Large intestine (tissue), 3 donors: ENCODE measurements at regions not wholly inside any gene's neighbourhood (a gene's known extent, or its start where the extent isn't known, plus 50 kb on each side); places are given as distances from the start of the nearest gene placed in this dataset.

Source experiments
- DNase-seq, 2 donors: peaks; one replicate each; pipeline versions ENCODE4 v3.0.0 to v3.0.0-alpha.2; 2013
- H3K27ac ChIP-seq: one replicate; pipeline ENCODE4 v1.5.1; 2013; ENCODE audit warnings: low read length
- H3K27me3 ChIP-seq: 2 replicates; pipeline ENCODE4 v1.6.1; 2013; ENCODE audit warnings: low read length; ENCODE audit not compliant: control insufficient read depth, insufficient read depth
- H3K36me3 ChIP-seq: 2 replicates; pipeline ENCODE4 v1.6.1; 2013; ENCODE audit warnings: low read length; ENCODE audit not compliant: control insufficient read depth, insufficient read depth
- H3K4me1 ChIP-seq: one replicate; pipeline ENCODE4 v1.6.1; 2013; ENCODE audit warnings: low read length; ENCODE audit not compliant: control insufficient read depth, insufficient read depth
- H3K4me3 ChIP-seq: one replicate; pipeline ENCODE4 v1.5.1; 2013; ENCODE audit warnings: low read length
- H3K9me3 ChIP-seq: one replicate; pipeline ENCODE4 v1.6.1; 2013; ENCODE audit warnings: mild to moderate bottlenecking, low read depth, low read length, moderate library complexity; ENCODE audit not compliant: control insufficient read depth
- WGBS: methylation state at CpG from one replicate; pipeline ENCODE4 v1.1.5; 2013; ENCODE audit warnings: low lambda C conversion rate; ENCODE audit not compliant: insufficient coverage; 5-methylcytosine and 5-hydroxymethylcytosine counted together

GRCh38 chr21:27761623-27762022 is 794.7 kb upstream of the ADAMTS5 start:
- Histone ChIP-seq H3K27me3 (no peaks in the 10 kb centered on the region), H3K27ac (no peak overlapping the region), H3K9me3 (no peaks in the 10 kb centered on the region), H3K4me3 (no peak overlapping the region), H3K4me1 (no peaks in the 10 kb centered on the region), H3K36me3 (no peaks in the 10 kb centered on the region)
- WGBS: no CpG with 5 or more reads among the region's 1 CpG
- DNase-seq: peak in 1 of 2 donors; percentile 9

- no peaks in the 10 kb centered on the region for H3K36me3 ChIP-seq
- DNase-seq: no peak
- H3K27me3 ChIP-seq: no peaks in the 10 kb centered on the region
- no peak overlapping the region for H3K27ac ChIP-seq
- no peak overlapping the region for H3K4me3 ChIP-seq
- H3K9me3 ChIP-seq: no peaks in the 10 kb centered on the region
- no peaks in the 10 kb centered on the region for H3K4me1 ChIP-seq
Observed at GRCh38 chr21:27759820-27760219, 792.9 kb upstream of the ADAMTS5 start.

GRCh38 chr21:27759091-27759659 is 792.3 kb upstream of the ADAMTS5 start:
- WGBS: 100% methylated on average over 3 of the region's 11 CpGs
- no peaks in the 10 kb centered on the region for H3K9me3 ChIP-seq
- no peak overlapping the region for H3K4me3 ChIP-seq
- no peaks in the 10 kb centered on the region for H3K27me3 ChIP-seq
- no peak overlapping the region for H3K27ac ChIP-seq
- peak in 1 of 2 donors; percentile 4 for DNase-seq
- H3K4me1 ChIP-seq: no peaks in the 10 kb centered on the region
- H3K36me3 ChIP-seq: no peaks in the 10 kb centered on the region

- no peak for DNase-seq
- H3K36me3 ChIP-seq: no peaks in the 10 kb centered on the region
- H3K27me3 ChIP-seq: no peaks in the 10 kb centered on the region
- no CpG with 5 or more reads among the region's 2 CpGs for WGBS
- no peak overlapping the region for H3K27ac ChIP-seq
- H3K4me1 ChIP-seq: no peaks in the 10 kb centered on the region
- H3K9me3 ChIP-seq: no peaks in the 10 kb centered on the region
- H3K4me3 ChIP-seq: no peak overlapping the region
Observed at GRCh38 chr21:27756191-27756590, 789.3 kb upstream of the ADAMTS5 start.

GRCh38 chr21:27743971-27744564 is 777.2 kb upstream of the ADAMTS5 start:
- Histone ChIP-seq H3K4me3 (no peak overlapping the region), H3K27ac (no peak overlapping the region), H3K9me3 (no peaks in the 10 kb centered on the region), H3K4me1 (no peaks in the 10 kb centered on the region), H3K36me3 (no peaks in the 10 kb centered on the region), H3K27me3 (no peaks in the 10 kb centered on the region)
- WGBS: 100% methylated on average over 1 of the region's 7 CpGs
- no peak for DNase-seq

GRCh38 chr21:27741736-27742135 is 774.8 kb upstream of the ADAMTS5 start:
- Histone ChIP-seq H3K4me3 (no peak overlapping the region), H3K27ac (no peak overlapping the region), H3K27me3 (no peaks in the 10 kb centered on the region), H3K4me1 (no peaks in the 10 kb centered on the region), H3K36me3 (no peaks in the 10 kb centered on the region), H3K9me3 (no peaks in the 10 kb centered on the region)
- DNase-seq: no peak
- WGBS: 93% methylated on average over 2 of the region's 2 CpGs

- 100% methylated on average over 1 of the region's 5 CpGs for WGBS
- H3K27me3 ChIP-seq: no peaks in the 10 kb centered on the region
- H3K4me1 ChIP-seq: no peaks in the 10 kb centered on the region
Observed at GRCh38 chr21:27740084-27740483, 773.2 kb upstream of the ADAMTS5 start.

GRCh38 chr21:27739187-27739586 is 772.3 kb upstream of the ADAMTS5 start:
- Histone ChIP-seq H3K27ac (no peak overlapping the region), H3K9me3 (no peaks in the 10 kb centered on the region), H3K36me3 (no peaks in the 10 kb centered on the region), H3K4me1 (no peaks in the 10 kb centered on the region), H3K27me3 (no peaks in the 10 kb centered on the region), H3K4me3 (no peak overlapping the region)
- WGBS: no CpG with 5 or more reads among the region's 1 CpG
- DNase-seq: no peak

More at GRCh38 chr21:27740084-27740483, 773.2 kb upstream of the ADAMTS5 start:
- H3K4me3 ChIP-seq: no peak overlapping the region
- no peak overlapping the region for H3K27ac ChIP-seq
- no peaks in the 10 kb centered on the region for H3K9me3 ChIP-seq
- H3K36me3 ChIP-seq: no peaks in the 10 kb centered on the region
- DNase-seq: no peak

GRCh38 chr21:27735699-27736098 is 768.8 kb upstream of the ADAMTS5 start:
- WGBS: no CpG with 5 or more reads among the region's 3 CpGs
- H3K27ac ChIP-seq: no peak overlapping the region

GRCh38 chr21:27734146-27734545 is 767.3 kb upstream of the ADAMTS5 start:
- Histone ChIP-seq H3K27ac (no peak overlapping the region), H3K9me3 (no peaks in the 10 kb centered on the region), H3K4me3 (no peak overlapping the region), H3K4me1 (no peaks in the 10 kb centered on the region), H3K27me3 (no peaks in the 10 kb centered on the region), H3K36me3 (no peaks in the 10 kb centered on the region)
- no peak for DNase-seq

More at GRCh38 chr21:27735699-27736098, 768.8 kb upstream of the ADAMTS5 start:
- Histone ChIP-seq H3K4me3 (no peak overlapping the region), H3K27me3 (no peaks in the 10 kb centered on the region), H3K4me1 (no peaks in the 10 kb centered on the region), H3K36me3 (no peaks in the 10 kb centered on the region), H3K9me3 (no peaks in the 10 kb centered on the region)
- DNase-seq: no peak

GRCh38 chr21:27725916-27726315 is 759.0 kb upstream of the ADAMTS5 start:
- H3K36me3 ChIP-seq: no peaks in the 10 kb centered on the region
- no peak overlapping the region for H3K27ac ChIP-seq
- WGBS: 100% methylated on average over 1 of the region's 1 CpG

More at GRCh38 chr21:27725916-27726315, 759.0 kb upstream of the ADAMTS5 start:
- H3K27me3 ChIP-seq: no peaks in the 10 kb centered on the region
- no peaks in the 10 kb centered on the region for H3K9me3 ChIP-seq
- no peak for DNase-seq
- H3K4me1 ChIP-seq: no peaks in the 10 kb centered on the region
- no peak overlapping the region for H3K4me3 ChIP-seq
